Lung (tissue), 11 donors: ENCODE measurements at regions not wholly inside any gene's neighbourhood (a gene's known extent, or its start where the extent isn't known, plus 50 kb on each side); places are given as distances from the start of the nearest gene placed in this dataset.

Experiments used
- ATAC-seq: fragments of 200-7000 bp; cut with Tn5 transposase; one replicate; pipeline ENCODE4 v1.9.1; 2020; ENCODE audit warnings: moderate number of reproducible peaks; ENCODE audit not compliant: insufficient read depth, low FRiP score
- DNase-seq, 3 donors: peaks; one replicate each; pipeline ENCODE4 v3.0.0-alpha.2; 2013 to 2017
- H3K27ac ChIP-seq, 2 donors: one replicate each; pipeline ENCODE4 v1.5.1; 2013; ENCODE audit warnings: mild to moderate bottlenecking in 2 of 2, moderate library complexity in 2 of 2, control low read depth in 1 of 2, inconsistent platforms in 1 of 2, low read depth in 1 of 2, low read length in 1 of 2
- H3K27me3 ChIP-seq, 3 donors: one replicate each; pipeline ENCODE4 v1.5.1; 2013; ENCODE audit warnings: low read length in 2 of 3; ENCODE audit not compliant: control insufficient read depth in 3 of 3, insufficient read depth in 3 of 3
- H3K36me3 ChIP-seq, 4 donors: one replicate each; pipeline ENCODE4 v1.5.1; 2013; ENCODE audit warnings: low read length in 4 of 4, mild to moderate bottlenecking in 1 of 4, moderate library complexity in 1 of 4; ENCODE audit not compliant: control insufficient read depth in 4 of 4, insufficient read depth in 4 of 4
- H3K4me1 ChIP-seq, 5 donors: one replicate each; pipeline ENCODE4 v1.5.1; 2013; ENCODE audit warnings: low read length in 5 of 5, mild to moderate bottlenecking in 2 of 5, moderate library complexity in 1 of 5; ENCODE audit not compliant: control insufficient read depth in 5 of 5, insufficient read depth in 5 of 5
- H3K4me3 ChIP-seq: one replicate; pipeline ENCODE4 v1.5.1; 2013; ENCODE audit warnings: mild to moderate bottlenecking, control low read depth, moderate library complexity
- H3K9ac ChIP-seq, 2 donors: one replicate each; pipeline ENCODE4 v1.5.1; 2013; ENCODE audit warnings: low read length in 2 of 2, control low read depth in 1 of 2; ENCODE audit not compliant: insufficient read depth in 1 of 2
- H3K9me3 ChIP-seq, 4 donors: one replicate each; pipeline ENCODE4 v1.5.1; 2013; ENCODE audit warnings: low read length in 3 of 4, mild to moderate bottlenecking in 1 of 4, moderate library complexity in 1 of 4; ENCODE audit not compliant: control insufficient read depth in 4 of 4, insufficient read depth in 3 of 4
- WGBS, 2 donors: extraction: QIAGEN DNeasy Blood & Tissue Kit; methylation state at CpG; one replicate each; pipeline ENCODE4 v1.1.7; 2013; 5-methylcytosine and 5-hydroxymethylcytosine counted together
- TF ChIP-seq, protein P1 (sequence below): IDR thresholded peaks from 2 replicates; pipeline ENCODE4 v1.5.1; 2012; ENCODE audit warnings: mild to moderate bottlenecking; ENCODE audit errors: control extremely low read depth, extremely low read depth
- donor health status: control.
- donor health status: control.
- donor health status: Bipolar disorder and iron deficiency.
- donor health status: healthy.
- donor health status: DM: yes; HTN: yes; CAD: no.

DNA sequence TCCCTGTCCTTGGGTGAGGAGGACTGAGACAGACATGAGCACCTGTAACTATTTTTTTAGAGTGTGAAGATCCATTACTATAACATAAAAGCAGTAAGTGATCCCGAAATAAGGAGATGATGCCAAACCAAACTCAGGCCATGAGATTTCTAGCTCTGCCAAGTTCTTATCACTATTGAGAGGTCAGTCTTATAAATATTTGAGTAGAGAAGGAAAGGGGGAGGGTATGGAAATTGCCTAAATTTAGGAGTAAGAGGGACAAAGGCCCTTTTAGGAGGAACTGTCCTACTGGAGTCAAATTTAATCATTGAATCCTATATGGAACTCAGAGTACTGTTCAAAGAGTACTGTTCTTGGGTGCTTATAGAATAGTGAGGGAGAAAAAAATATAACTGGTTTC, 326.9 kb upstream of the NAALADL2 start:
- no peak overlapping the region for H3K9ac ChIP-seq
- no peaks in the 10 kb centered on the region for H3K36me3 ChIP-seq
- TF ChIP-seq, protein P1, sequence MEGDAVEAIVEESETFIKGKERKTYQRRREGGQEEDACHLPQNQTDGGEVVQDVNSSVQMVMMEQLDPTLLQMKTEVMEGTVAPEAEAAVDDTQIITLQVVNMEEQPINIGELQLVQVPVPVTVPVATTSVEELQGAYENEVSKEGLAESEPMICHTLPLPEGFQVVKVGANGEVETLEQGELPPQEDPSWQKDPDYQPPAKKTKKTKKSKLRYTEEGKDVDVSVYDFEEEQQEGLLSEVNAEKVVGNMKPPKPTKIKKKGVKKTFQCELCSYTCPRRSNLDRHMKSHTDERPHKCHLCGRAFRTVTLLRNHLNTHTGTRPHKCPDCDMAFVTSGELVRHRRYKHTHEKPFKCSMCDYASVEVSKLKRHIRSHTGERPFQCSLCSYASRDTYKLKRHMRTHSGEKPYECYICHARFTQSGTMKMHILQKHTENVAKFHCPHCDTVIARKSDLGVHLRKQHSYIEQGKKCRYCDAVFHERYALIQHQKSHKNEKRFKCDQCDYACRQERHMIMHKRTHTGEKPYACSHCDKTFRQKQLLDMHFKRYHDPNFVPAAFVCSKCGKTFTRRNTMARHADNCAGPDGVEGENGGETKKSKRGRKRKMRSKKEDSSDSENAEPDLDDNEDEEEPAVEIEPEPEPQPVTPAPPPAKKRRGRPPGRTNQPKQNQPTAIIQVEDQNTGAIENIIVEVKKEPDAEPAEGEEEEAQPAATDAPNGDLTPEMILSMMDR, result no peak
- WGBS, 2 donors, result 68 to 93% methylated on average over 1 of the region's 1 CpG
- peaks cover 0 to 9% (median 0%) of the 10 kb centered on the region in 5 donors for H3K4me1 ChIP-seq
- H3K9me3 ChIP-seq, result no peaks in the 10 kb centered on the region
- H3K27ac ChIP-seq, result no peak overlapping the region
- ATAC-seq (no peak), DNase-seq (no peak)
- H3K27me3 ChIP-seq, result no peaks in the 10 kb centered on the region
- no peak overlapping the region for H3K4me3 ChIP-seq

DNA sequence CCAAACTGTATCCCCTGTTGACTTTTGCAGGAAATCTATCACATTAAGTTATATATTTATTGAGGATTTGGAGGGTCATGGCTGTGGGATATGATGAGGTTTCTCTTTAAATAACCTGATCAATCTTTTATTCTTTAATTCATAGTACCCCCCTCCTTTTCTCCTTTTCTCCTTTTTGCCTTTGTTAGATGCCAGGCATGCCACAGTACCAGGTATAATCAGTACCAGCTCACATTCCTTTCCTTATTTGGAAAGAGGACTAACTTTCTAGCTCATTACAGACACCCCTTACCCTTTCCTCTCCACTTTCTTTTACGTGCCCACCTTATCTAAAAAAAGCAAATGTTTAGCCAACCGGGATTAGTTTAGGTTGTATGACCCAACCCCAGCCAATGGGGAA, 326.4 kb upstream of the NAALADL2 start:
- Histone ChIP-seq H3K9me3 (no peaks in the 10 kb centered on the region), H3K9ac (no peak overlapping the region), H3K27me3 (no peaks in the 10 kb centered on the region), H3K36me3 (no peaks in the 10 kb centered on the region), H3K4me3 (no peak overlapping the region), H3K27ac (no peak overlapping the region), H3K4me1 (peaks cover 0 to 9% (median 0%) of the 10 kb centered on the region in 5 donors)
- DNase-seq (no peak), ATAC-seq (no peak)
- WGBS, 2 donors, result 72 to 89% methylated on average over 2 of the region's 2 CpGs
- TF ChIP-seq, protein P1, result no peak

DNA sequence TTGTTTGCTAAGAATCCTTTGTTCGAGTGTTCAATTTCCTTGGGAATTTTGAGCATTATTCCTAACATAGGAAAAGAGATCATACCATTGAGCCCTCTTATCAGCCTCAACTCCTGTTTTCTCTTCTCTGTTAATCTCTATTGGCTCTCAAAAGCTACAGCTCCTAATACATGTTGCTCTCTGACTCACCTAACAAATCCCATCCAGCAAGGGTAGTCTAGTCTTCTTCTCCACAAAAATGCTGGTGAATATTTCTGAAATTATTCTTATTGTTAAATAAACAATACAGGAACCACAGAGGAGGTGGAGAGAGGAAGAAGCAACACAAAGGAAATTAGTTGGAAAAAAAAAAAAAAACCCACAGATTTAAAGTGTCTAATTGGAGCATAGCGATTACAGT, 325.8 kb upstream of the NAALADL2 start:
- H3K27ac ChIP-seq, result no peak overlapping the region
- DNase-seq, result no peak
- no peak overlapping the region for H3K4me3 ChIP-seq
- TF ChIP-seq, protein P1, result no peak
- H3K4me1 ChIP-seq, result peaks cover 0 to 9% (median 0%) of the 10 kb centered on the region in 5 donors
- no peaks in the 10 kb centered on the region for H3K9me3 ChIP-seq
- H3K27me3 ChIP-seq, result no peaks in the 10 kb centered on the region
- no peak overlapping the region for H3K9ac ChIP-seq
- H3K36me3 ChIP-seq, result no peaks in the 10 kb centered on the region
- ATAC-seq, result no peak
- 87 to 89% methylated on average over 2 of the region's 2 CpGs for whole genome bisulfite sequencing, 2 donors

DNA sequence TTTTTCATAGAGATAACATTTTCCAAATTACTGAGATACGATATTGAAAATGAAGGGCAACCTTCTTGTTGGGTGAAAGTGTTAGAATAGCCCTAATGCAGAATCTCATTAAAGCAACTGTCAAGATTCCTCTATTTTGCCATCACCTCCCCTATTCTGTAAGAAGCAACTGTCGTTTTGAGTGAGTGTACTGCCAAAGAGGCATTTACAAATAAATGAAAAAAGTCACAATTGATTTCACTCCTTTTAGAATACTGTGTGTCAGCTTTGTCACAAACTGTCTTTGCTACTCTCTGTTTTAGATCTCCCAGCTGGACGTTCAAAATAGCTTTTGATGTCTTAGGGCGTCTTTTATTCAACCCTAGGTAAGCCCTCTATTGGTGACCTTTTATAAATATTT, 322.8 kb upstream of the NAALADL2 start:
- H3K4me1 ChIP-seq, result peaks cover 0 to 9% (median 0%) of the 10 kb centered on the region in 5 donors
- DNase-seq (no peak), ATAC-seq (no peak)
- 67 to 83% methylated on average over 4 of the region's 4 CpGs for WGBS, 2 donors
- H3K9ac ChIP-seq, result no peak overlapping the region
- H3K36me3 ChIP-seq, result no peaks in the 10 kb centered on the region
- H3K27me3 ChIP-seq, result no peaks in the 10 kb centered on the region
- TF ChIP-seq, protein P1, result no peak
- no peak overlapping the region for H3K27ac ChIP-seq
- no peak overlapping the region for H3K4me3 ChIP-seq
- H3K9me3 ChIP-seq, result peaks cover 0 to 2% (median 0%) of the 10 kb centered on the region in 4 donors
